ENCODE measurements at regions not wholly inside any gene's neighbourhood (a gene's known extent, or its start where the extent isn't known, plus 50 kb on each side); places are given as distances from the start of the nearest gene placed in this dataset.

- no peak for TF ChIP-seq CTCF (IDR thresholded peaks at IDR 0.05)
- TF ChIP-seq POLR2A (IDR thresholded peaks at IDR 0.05): no peak
- TF ChIP-seq POLR2AphosphoS5 (IDR thresholded peaks at IDR 0.05): peak; percentile 26
Observed at GRCh38 chr20:50381771-50382593, 128.2 kb upstream of the PTPN1 start.
